ENCODE measurements at regions not wholly inside any gene's neighbourhood (a gene's known extent, or its start where the extent isn't known, plus 50 kb on each side); places are given as distances from the start of the nearest gene placed in this dataset.

DNA sequence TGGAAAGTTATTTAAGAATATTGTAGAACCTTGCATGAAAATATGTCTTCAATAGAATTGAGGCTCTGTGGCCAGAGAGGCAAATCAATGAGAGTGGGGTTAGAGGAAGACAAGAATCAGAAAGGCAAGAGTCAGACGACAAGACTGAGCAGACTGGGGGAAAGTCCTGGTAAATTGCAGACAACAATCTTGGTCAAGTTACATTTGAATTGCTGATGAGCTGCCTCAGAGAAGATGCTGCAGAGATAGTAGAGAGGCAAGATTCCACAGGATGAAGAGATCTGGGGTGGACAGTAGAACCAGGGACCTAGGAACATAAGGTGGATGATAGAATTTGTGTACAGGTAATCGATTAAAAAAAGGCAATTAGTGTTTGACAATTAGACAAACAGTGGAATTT, 133.8 kb downstream of the RXFP2 start:
- peaks cover 3% of the 10 kb centered on the region; the same call in 1 of the 2 replicates for H3K9me3 ChIP-seq (ENCODE audit: insufficient read depth, low read depth)
- no peak overlapping the region for H3K4me2 ChIP-seq
- H4K20me1 ChIP-seq (ENCODE audit: insufficient read depth), result no peaks in the 10 kb centered on the region
- H3K36me3 ChIP-seq (ENCODE audit: low read depth), result no peaks in the 10 kb centered on the region
- no peak overlapping the region for H3K4me3 ChIP-seq
- intact Hi-C loops (cut with micrococcal nuclease; ENCODE audit: unreplicated experiment), result no loop called here
- ChIA-PET POLR2A (ENCODE audit: unreplicated experiment) (no interaction called here), CTCF (no interaction called here)
- H3K9me2 ChIP-seq (ENCODE audit: insufficient read depth), result no peaks in the 10 kb centered on the region
- H3K79me2 ChIP-seq (ENCODE audit: low read depth), result no peaks in the 10 kb centered on the region
- H3K27me3 ChIP-seq (ENCODE audit: insufficient read depth, low read depth), result 0 out of 2 replicates have a peak, but pooled peaks cover 4% of the 10 kb centered on the region
- no peak overlapping the region for H2AFZ ChIP-seq
- H3F3A ChIP-seq (ENCODE audit: insufficient read depth, low read depth), result no peaks in the 10 kb centered on the region
- no peak overlapping the region for H3K27ac ChIP-seq
- H3K4me1 ChIP-seq (replicated peaks; ENCODE audit: insufficient read depth), result no peaks in the 10 kb centered on the region
- no TSS peak for BruUV-seq (replicated peaks)
- no peak for TF ChIP-seq EZH2 (IDR thresholded peaks at IDR 0.05; ENCODE audit: low read depth)
- TF ChIP-seq, protein P1, sequence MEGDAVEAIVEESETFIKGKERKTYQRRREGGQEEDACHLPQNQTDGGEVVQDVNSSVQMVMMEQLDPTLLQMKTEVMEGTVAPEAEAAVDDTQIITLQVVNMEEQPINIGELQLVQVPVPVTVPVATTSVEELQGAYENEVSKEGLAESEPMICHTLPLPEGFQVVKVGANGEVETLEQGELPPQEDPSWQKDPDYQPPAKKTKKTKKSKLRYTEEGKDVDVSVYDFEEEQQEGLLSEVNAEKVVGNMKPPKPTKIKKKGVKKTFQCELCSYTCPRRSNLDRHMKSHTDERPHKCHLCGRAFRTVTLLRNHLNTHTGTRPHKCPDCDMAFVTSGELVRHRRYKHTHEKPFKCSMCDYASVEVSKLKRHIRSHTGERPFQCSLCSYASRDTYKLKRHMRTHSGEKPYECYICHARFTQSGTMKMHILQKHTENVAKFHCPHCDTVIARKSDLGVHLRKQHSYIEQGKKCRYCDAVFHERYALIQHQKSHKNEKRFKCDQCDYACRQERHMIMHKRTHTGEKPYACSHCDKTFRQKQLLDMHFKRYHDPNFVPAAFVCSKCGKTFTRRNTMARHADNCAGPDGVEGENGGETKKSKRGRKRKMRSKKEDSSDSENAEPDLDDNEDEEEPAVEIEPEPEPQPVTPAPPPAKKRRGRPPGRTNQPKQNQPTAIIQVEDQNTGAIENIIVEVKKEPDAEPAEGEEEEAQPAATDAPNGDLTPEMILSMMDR (conservative IDR thresholded peaks at IDR 0.05), result no peak
- no peak for DNase-seq

GRCh38 chr13:31875134-31875533, 135.8 kb downstream of the RXFP2 start:
- ChIA-PET CTCF (no interaction called here), POLR2A (ENCODE audit: unreplicated experiment) (no interaction called here)
- BruUV-seq (replicated peaks), result no TSS peak
- Histone ChIP-seq H4K20me1 (ENCODE audit: insufficient read depth) (no peaks in the 10 kb centered on the region; the same call in 1 of the 2 replicates), H3F3A (ENCODE audit: insufficient read depth, low read depth) (no peaks in the 10 kb centered on the region), H3K27ac (no peak overlapping the region), H3K9me3 (ENCODE audit: insufficient read depth, low read depth) (peaks cover 3% of the 10 kb centered on the region; the same call in 1 of the 2 replicates), H3K36me3 (ENCODE audit: low read depth) (no peaks in the 10 kb centered on the region), H2AFZ (no peak overlapping the region), H3K4me2 (no peak overlapping the region), H3K79me2 (ENCODE audit: low read depth) (no peaks in the 10 kb centered on the region), H3K9me2 (ENCODE audit: insufficient read depth) (no peaks in the 10 kb centered on the region), H3K27me3 (ENCODE audit: insufficient read depth, low read depth) (0 out of 2 replicates have a peak, but pooled peaks cover 4% of the 10 kb centered on the region), H3K4me3 (no peak overlapping the region), H3K4me1 (replicated peaks; ENCODE audit: insufficient read depth) (no peaks in the 10 kb centered on the region)
- TF ChIP-seq, protein P1 (conservative IDR thresholded peaks at IDR 0.05), result no peak
- TF ChIP-seq EZH2 (IDR thresholded peaks at IDR 0.05; ENCODE audit: low read depth), result no peak
- no peak for DNase-seq
- intact Hi-C loops (cut with micrococcal nuclease; ENCODE audit: unreplicated experiment), result no loop called here

- no peak overlapping the region for H3K27ac ChIP-seq
- no peak overlapping the region for H2AFZ ChIP-seq
- no peaks in the 10 kb centered on the region; the same call in 1 of the 2 replicates for H4K20me1 ChIP-seq (ENCODE audit: insufficient read depth)
- H3K9me3 ChIP-seq (ENCODE audit: insufficient read depth, low read depth), result peaks cover 3% of the 10 kb centered on the region; the same call in 1 of the 2 replicates
- BruUV-seq (replicated peaks), result no TSS peak
- ChIA-PET POLR2A (ENCODE audit: unreplicated experiment) (no interaction called here), CTCF (no interaction called here)
- H3K4me3 ChIP-seq, result no peak overlapping the region
- H3K27me3 ChIP-seq (ENCODE audit: insufficient read depth, low read depth), result 0 out of 2 replicates have a peak, but pooled peaks cover 4% of the 10 kb centered on the region
- no peaks in the 10 kb centered on the region for H3K79me2 ChIP-seq (ENCODE audit: low read depth)
- DNase-seq, result no peak
- H3K4me1 ChIP-seq (replicated peaks; ENCODE audit: insufficient read depth), result no peaks in the 10 kb centered on the region
- H3F3A ChIP-seq (ENCODE audit: insufficient read depth, low read depth), result no peaks in the 10 kb centered on the region
- TF ChIP-seq EZH2 (IDR thresholded peaks at IDR 0.05; ENCODE audit: low read depth), result no peak
- H3K9me2 ChIP-seq (ENCODE audit: insufficient read depth), result no peaks in the 10 kb centered on the region
- H3K36me3 ChIP-seq (ENCODE audit: low read depth), result no peaks in the 10 kb centered on the region
- H3K4me2 ChIP-seq, result no peak overlapping the region
- intact Hi-C loops (cut with micrococcal nuclease; ENCODE audit: unreplicated experiment), result no loop called here
Observed at GRCh38 chr13:31878052-31878451, 138.7 kb downstream of the RXFP2 start.

GRCh38 chr13:31878495-31878894, 139.2 kb downstream of the RXFP2 start:
- POLR2A ChIA-PET (ENCODE audit: unreplicated experiment), result no interaction called here
- peaks cover 3% of the 10 kb centered on the region; the same call in 1 of the 2 replicates for H3K9me3 ChIP-seq (ENCODE audit: insufficient read depth, low read depth)
- H4K20me1 ChIP-seq (ENCODE audit: insufficient read depth), result no peaks in the 10 kb centered on the region; the same call in 1 of the 2 replicates
- H3K36me3 ChIP-seq (ENCODE audit: low read depth), result no peaks in the 10 kb centered on the region
- TF ChIP-seq, protein P1 (conservative IDR thresholded peaks at IDR 0.05), result no peak
- TF ChIP-seq EZH2 (IDR thresholded peaks at IDR 0.05; ENCODE audit: low read depth), result no peak
- intact Hi-C loops (cut with micrococcal nuclease; ENCODE audit: unreplicated experiment), result no loop called here
- no peaks in the 10 kb centered on the region for H3K79me2 ChIP-seq (ENCODE audit: low read depth)
- 0 out of 2 replicates have a peak, but pooled peaks cover 4% of the 10 kb centered on the region for H3K27me3 ChIP-seq (ENCODE audit: insufficient read depth, low read depth)
- no peak overlapping the region for H3K27ac ChIP-seq
- no peaks in the 10 kb centered on the region for H3K4me1 ChIP-seq (replicated peaks; ENCODE audit: insufficient read depth)
- H3K4me3 ChIP-seq, result no peak overlapping the region
- H3K9me2 ChIP-seq (ENCODE audit: insufficient read depth), result no peaks in the 10 kb centered on the region
- CTCF ChIA-PET, result no interaction called here
- no TSS peak for BruUV-seq (replicated peaks)
- H3F3A ChIP-seq (ENCODE audit: insufficient read depth, low read depth), result no peaks in the 10 kb centered on the region
- no peak overlapping the region for H2AFZ ChIP-seq
- H3K4me2 ChIP-seq, result no peak overlapping the region
- no peak for DNase-seq

All from PC-9 (cell line).